GM19468 (cell line): ENCODE measurements at regions not wholly inside any gene's neighbourhood (a gene's known extent, or its start where the extent isn't known, plus 50 kb on each side); places are given as distances from the start of the nearest gene placed in this dataset.

ENCODE experiments used
- ATAC-seq: cut with Tn5 transposase; IDR thresholded peaks from one replicate; pipeline ENCODE4 v1.9.1; 2021; ENCODE audit warnings: mild to moderate bottlenecking, moderate library complexity, moderate number of reproducible peaks; ENCODE audit not compliant: unreplicated experiment; ENCODE audit errors: extremely low read depth

DNA sequence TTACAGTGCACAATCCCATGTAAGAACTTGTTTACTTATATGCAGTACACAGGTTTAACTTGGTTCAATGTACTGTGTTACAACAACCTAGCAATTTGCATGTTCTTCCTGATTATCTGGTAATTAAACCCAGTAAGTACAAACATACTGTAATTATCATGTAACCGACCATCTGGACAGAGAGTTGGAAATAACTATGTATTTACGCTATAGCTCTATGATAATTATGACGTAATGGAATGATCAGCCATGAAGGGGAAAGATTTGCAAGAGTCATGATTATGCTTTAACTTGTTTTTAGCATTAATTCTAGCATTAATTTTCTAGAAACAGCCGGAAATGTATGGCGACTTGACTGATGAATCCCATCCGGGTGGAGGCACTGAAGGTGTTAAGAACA is 74.8 kb upstream of the SALL1 start:
- ATAC-seq = no peak

DNA sequence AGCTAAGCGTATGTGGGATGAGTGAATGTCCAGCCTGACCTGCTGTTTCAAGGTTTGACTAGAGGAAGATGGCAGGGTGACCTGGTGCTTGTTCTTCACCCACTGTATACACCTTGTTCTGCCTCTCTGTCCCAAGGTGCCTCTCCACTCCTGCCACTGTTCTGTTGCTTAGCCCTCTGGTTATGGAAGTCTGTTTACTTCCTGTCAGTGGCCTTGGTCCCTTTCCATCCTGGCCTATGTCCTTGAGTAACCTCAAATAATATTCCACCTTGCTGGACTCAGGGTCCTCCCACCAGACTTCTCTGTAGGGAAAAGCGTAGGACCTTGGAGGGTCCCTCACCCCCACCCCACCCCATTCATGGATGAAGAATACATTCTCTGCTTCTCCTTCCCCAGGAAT is 73.2 kb upstream of the SALL1 start:
- no peak for ATAC-seq

DNA sequence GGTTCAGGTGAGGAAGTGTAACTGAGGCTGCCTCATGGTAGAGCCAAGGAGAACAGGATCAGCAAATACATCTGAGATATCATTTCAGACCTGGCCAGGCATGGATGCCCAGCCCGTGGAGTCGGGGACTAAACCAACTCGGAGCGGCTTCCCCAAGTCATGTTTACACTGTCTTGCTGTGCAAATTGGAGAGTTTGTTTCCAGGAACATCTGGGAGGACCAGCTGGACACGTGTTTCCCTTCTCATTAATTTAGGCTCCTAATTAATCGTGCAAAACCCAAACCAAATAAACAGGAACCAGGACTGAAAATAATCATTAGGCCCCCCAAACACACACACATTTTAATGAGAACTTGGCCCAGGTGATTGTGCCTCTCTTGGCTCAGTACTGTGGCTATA is 70.9 kb upstream of the SALL1 start:
- no peak for ATAC-seq

DNA sequence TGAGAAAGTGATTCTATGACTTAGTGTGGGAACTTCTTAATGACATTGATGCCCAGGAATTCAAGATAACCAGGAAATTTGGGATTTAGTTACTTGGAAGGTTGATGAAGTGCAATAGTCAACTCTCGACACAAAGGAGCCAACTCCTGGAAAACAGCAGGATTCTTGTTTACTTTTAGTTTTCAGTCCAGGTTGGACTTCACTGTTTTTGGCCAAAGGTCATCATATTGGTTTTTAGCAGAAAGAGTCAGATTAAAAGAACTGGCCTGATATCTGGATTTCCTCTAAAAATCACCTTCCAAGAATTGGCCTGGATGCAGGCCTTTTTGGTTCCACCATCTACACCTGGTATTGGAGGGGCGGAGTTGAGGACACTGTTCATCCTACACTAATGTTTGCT is 60.1 kb upstream of the SALL1 start:
- no peak for ATAC-seq

DNA sequence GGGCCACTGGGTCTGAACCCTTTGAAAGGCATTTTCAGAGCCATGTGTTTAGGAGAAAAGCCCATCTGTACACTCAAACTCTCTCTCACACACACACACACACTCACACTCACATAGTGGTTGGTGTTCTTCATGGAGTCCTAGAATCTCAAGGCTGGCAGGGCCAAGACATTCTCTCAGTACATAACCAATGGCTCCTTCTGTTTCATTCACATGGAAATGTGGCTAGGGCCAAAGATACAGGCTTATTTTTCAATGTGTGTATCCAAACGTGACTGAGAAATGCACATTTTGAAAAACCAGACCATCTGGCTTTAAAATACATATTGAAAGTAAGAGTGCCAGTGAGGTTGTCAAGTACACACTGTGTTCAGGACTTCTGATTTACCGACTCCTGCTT is 59.0 kb upstream of the SALL1 start:
- no peak for ATAC-seq

DNA sequence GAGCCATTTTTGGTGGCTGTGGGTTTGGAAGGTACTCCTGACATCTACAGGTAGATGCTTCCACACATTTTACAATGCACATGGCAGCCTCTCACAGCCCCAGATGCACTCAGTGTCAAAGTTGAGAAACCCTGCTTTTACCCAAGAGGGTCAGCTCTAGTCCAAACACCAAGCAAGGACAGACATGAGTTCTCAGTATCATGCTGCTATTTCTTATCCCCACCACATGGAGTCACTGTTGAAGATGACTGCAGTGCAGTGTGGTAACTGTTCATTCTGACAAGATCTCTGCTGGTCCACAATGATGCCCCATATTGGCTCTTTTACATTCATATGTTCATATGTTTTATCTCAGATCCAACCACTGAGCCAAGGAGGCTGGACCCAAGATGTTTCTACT is 50.5 kb upstream of the SALL1 start:
- no peak for ATAC-seq
